K562 (cell line): ENCODE measurements at regions not wholly inside any gene's neighbourhood (a gene's known extent, or its start where the extent isn't known, plus 50 kb on each side); places are given as distances from the start of the nearest gene placed in this dataset.

Experiments used
- ATAC-seq: fragments of 200-7000 bp; cut with Tn5 transposase; 3 replicates; pipeline ENCODE4 v1.9.1; 2020; ENCODE audit warnings: moderate library complexity
- BruUV-seq: library from RNA; stranded (reverse); fragments of 400-500 nt; replicated peaks from 2 replicates; lab custom pipeline; 2021; lab: Mats Ljungman, UMichigan
- CTCF ChIA-PET: fragments of 300-600 bp; formaldehyde crosslinking; extraction: SDS; loops from one replicate; lab custom pipeline; 2021; ENCODE audit warnings: low intra/inter-chr PET ratio; lab: Yijun Ruan, JAX
- POLR2A ChIA-PET: fragments of 300-600, 350-650 bp; sonication (Branson Sonifier 250); formaldehyde crosslinking; extraction: SDS; loops from one replicate; lab custom pipeline; 2021; ENCODE audit warnings: antibody characterized with exemption, inconsistent platforms; lab: Yijun Ruan, JAX
- DNase-seq, 4 experiments: peaks; one replicate each; pipeline versions ENCODE4 v3.0.0 to v3.0.0-alpha.2; 2011 to 2018; ENCODE audit warnings: low spot score in 3 of 4, mixed read lengths in 3 of 4; ENCODE audit errors: extremely low read depth in 1 of 4
- FAIRE-seq: peaks from 2 replicates; lab custom pipeline; 2011; peaks lifted over from hg19 to GRCh38; lab: Jason Lieb, UNC
- H2AFZ ChIP-seq: 2 replicates; pipeline ENCODE4 v1.6.0; 2011; ENCODE audit warnings: low read depth, low read length, control low read depth, inconsistent platforms
- H3K27ac ChIP-seq: fragments of 200-600 bp; 3 replicates; pipeline ENCODE4 v1.8.0; 2011; ENCODE audit warnings: low read depth, mild to moderate bottlenecking, control low read depth, inconsistent platforms, low read length, moderate library complexity, mixed read lengths; ENCODE audit errors: extremely low read depth
- H3K27me3 ChIP-seq, 2 experiments: fragments of 300-600 bp in 1 of 2; 2 replicates in 1 of 2; 3 replicates in 1 of 2; pipeline versions ENCODE4 v1.6.0 to v1.8.0; 2011; ENCODE audit warnings: inconsistent platforms in 2 of 2, low read length in 2 of 2, mild to moderate bottlenecking in 1 of 2, mixed read lengths in 1 of 2, moderate library complexity in 1 of 2; ENCODE audit not compliant: control insufficient read depth in 2 of 2, insufficient read depth in 2 of 2
- H3K36me3 ChIP-seq: fragments of 300-600 bp; 3 replicates; pipeline ENCODE4 v1.8.0; 2011; ENCODE audit warnings: mild to moderate bottlenecking, low read length, inconsistent platforms; ENCODE audit not compliant: control insufficient read depth, insufficient read depth
- H3K4me1 ChIP-seq, 2 experiments: fragments of 200-600 bp in 1 of 2; replicated peaks in 1 of 2; 2 replicates in 1 of 2; 3 replicates in 1 of 2; pipeline versions ENCODE4 v1.5.1 to v1.8.0; 2011; ENCODE audit warnings: inconsistent platforms in 2 of 2, low read length in 2 of 2, mild to moderate bottlenecking in 1 of 2, mixed read lengths in 1 of 2, moderate library complexity in 1 of 2; ENCODE audit not compliant: control insufficient read depth in 2 of 2, insufficient read depth in 2 of 2
- H3K4me2 ChIP-seq: 2 replicates; pipeline ENCODE4 v1.6.1; 2011; ENCODE audit warnings: low read length, control low read depth, inconsistent platforms, mixed read lengths; ENCODE audit not compliant: insufficient read depth
- H3K4me3 ChIP-seq: fragments of 200-600 bp; sonication (generic), shearing (Covaris generic); 2 replicates; pipeline ENCODE4 v1.5.1; 2016; ENCODE audit warnings: control low read depth, inconsistent platforms
- H3K79me2 ChIP-seq: fragments of 200-600 bp; 3 replicates; pipeline ENCODE4 v1.8.0; 2011; ENCODE audit warnings: low read length, inconsistent platforms; ENCODE audit not compliant: control insufficient read depth, insufficient read depth
- H3K9ac ChIP-seq, 2 experiments: 2 replicates each; pipeline versions ENCODE4 v1.6.0 to v1.6.1; 2011; ENCODE audit warnings: low read depth in 2 of 2, low read length in 2 of 2, control low read depth in 1 of 2, inconsistent platforms in 1 of 2, mild to moderate bottlenecking in 1 of 2, mixed read lengths in 1 of 2; ENCODE audit not compliant: insufficient read depth in 1 of 2
- H3K9me1 ChIP-seq: one replicate; pipeline ENCODE4 v1.6.0; 2011; ENCODE audit warnings: inconsistent platforms, mild to moderate bottlenecking, low read length, moderate library complexity; ENCODE audit not compliant: control insufficient read depth, insufficient read depth
- H3K9me3 ChIP-seq: replicated peaks from 2 replicates; pipeline ENCODE4 v1.5.1; 2011; ENCODE audit warnings: low read depth, low read length, inconsistent platforms; ENCODE audit not compliant: control insufficient read depth, insufficient read depth
- H4K20me1 ChIP-seq: replicated peaks from 2 replicates; pipeline ENCODE4 v1.6.1; 2011; ENCODE audit warnings: low read length, inconsistent platforms, mixed read lengths; ENCODE audit not compliant: control insufficient read depth, insufficient read depth
- ATF2 ChIP-seq: sonication (generic); formaldehyde crosslinking; IDR thresholded peaks from 2 replicates; pipeline ENCODE4 v1.8.1; 2022; ENCODE audit warnings: missing genetic modification reagents
- BRD9 ChIP-seq: fragments of 450-650 bp; IDR thresholded peaks from 2 replicates; pipeline ENCODE4 v1.6.1; 2018; ENCODE audit warnings: low read depth; ENCODE audit not compliant: partially characterized antibody
- NUFIP1 ChIP-seq: fragments of 450-650 bp; IDR thresholded peaks from 2 replicates; pipeline ENCODE4 v1.6.1; 2018; ENCODE audit not compliant: partially characterized antibody
- POU5F1 ChIP-seq: fragments of 150-350 bp; IDR thresholded peaks from 2 replicates; pipeline ENCODE4 v1.6.1; 2014; ENCODE audit warnings: borderline replicate concordance, low read length, low read depth, mild to moderate bottlenecking; ENCODE audit not compliant: partially characterized antibody
- THAP7 ChIP-seq: fragments of 250-450 bp; sonication (Bioruptor Pico); IDR thresholded peaks from 2 replicates; pipeline ENCODE4 v1.5.0; 2021
- TOE1 ChIP-seq, 2 experiments: fragments of 450-650 bp in 1 of 2; sonication (generic) in 1 of 2; formaldehyde crosslinking in 1 of 2; IDR thresholded peaks; 2 replicates each; pipeline versions ENCODE4 v1.7.1 to v1.8.0; 2016 to 2022; ENCODE audit warnings: borderline replicate concordance in 2 of 2, mild to moderate bottlenecking in 2 of 2, antibody characterized with exemption in 1 of 2, inconsistent platforms in 1 of 2, low read depth in 1 of 2, missing genetic modification reagents in 1 of 2, moderate library complexity in 1 of 2
- XRCC5 ChIP-seq: fragments of 200-400 bp; formaldehyde crosslinking; IDR thresholded peaks from 2 replicates; pipeline ENCODE4 v1.6.1; 2017; ENCODE audit warnings: low read depth, mild to moderate bottlenecking, low read length
- ZNF133 ChIP-seq: fragments of 250-450 bp; sonication (Bioruptor Pico); IDR thresholded peaks from 2 replicates; pipeline ENCODE4 v1.4.0; 2020; ENCODE audit warnings: mild to moderate bottlenecking
- ZNF740 ChIP-seq, 3 experiments: fragments of 200-800 bp in 1 of 3; sonication (Bioruptor generic) in 1 of 3; sonication (generic) in 1 of 3; formaldehyde crosslinking in 1 of 3; IDR thresholded peaks; 2 replicates each; pipeline versions ENCODE4 v1.6.1 to v1.8.0; 2016 to 2022; ENCODE audit warnings: mild to moderate bottlenecking in 2 of 3, missing compliant biosample characterization in 2 of 3, missing genetic modification characterization in 2 of 3, missing genetic modification reagents in 1 of 3
- WGBS: fragments of 100-300 bp; shearing (Covaris generic); methylation state at CpG from one replicate; pipeline ENCODE4 v1.1.6; 2016; ENCODE audit warnings: low coverage, mixed read lengths; ENCODE audit not compliant: insufficient coverage; ENCODE audit errors: missing lambda C conversion rate; 5-methylcytosine and 5-hydroxymethylcytosine counted together
- in situ Hi-C: fragments of 300-500 bp; cut with MboI; formaldehyde crosslinking; loops from 4 replicates; pipeline ENCODE4 v1.15.0; 2018; ENCODE audit warnings: inconsistent platforms, mixed read lengths
- intact Hi-C: fragments of 100-400 bp; cut with micrococcal nuclease; formaldehyde crosslinking; loops from 2 replicates; pipeline ENCODE4 v1.14.2; 2022
- TF ChIP-seq, protein P1 (sequence below), 3 experiments: fragments of 200-800 bp in 1 of 3; fragments of 250-450 bp in 1 of 3; fragments of 450-650 bp in 1 of 3; sonication (Bioruptor Pico) in 1 of 3; sonication (Bioruptor generic) in 1 of 3; formaldehyde crosslinking in 1 of 3; IDR thresholded peaks; 2 replicates each; pipeline versions ENCODE4 v1.6.1 to v1.8.0; 2016 to 2022; ENCODE audit warnings: mild to moderate bottlenecking in 2 of 3, missing genetic modification characterization in 2 of 3, missing compliant biosample characterization in 1 of 3, moderate library complexity in 1 of 3

DNA sequence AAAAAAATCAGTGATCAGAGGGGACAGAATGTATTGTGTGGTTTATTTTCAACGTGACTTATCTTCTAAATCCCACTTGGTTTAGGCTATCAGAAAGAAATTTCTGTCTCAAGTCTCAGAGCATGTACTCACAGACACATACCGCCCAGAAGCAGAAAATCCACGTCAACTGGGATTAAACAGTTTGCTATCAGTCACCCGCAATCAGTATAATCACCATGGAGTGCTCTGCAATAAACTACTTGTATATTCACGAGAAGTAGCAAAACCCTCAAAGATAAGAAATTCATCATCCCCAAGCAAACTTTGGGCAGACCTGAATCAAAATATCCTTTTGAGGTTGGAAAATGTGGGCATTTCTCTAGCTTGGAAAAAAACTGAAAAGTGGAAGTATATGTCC lies 259.1 kb downstream of the FGFR2 start (continued):
- TF ChIP-seq ATF2 (CRISPR knock-in tag), result no peak

- no peaks in the 10 kb centered on the region for H3K4me1 ChIP-seq
- H3K9me3 ChIP-seq, result no peaks in the 10 kb centered on the region
- no TSS peak for BruUV-seq
- 0% methylated on average over 4 of the region's 7 CpGs for WGBS
- H3K36me3 ChIP-seq, result no peaks in the 10 kb centered on the region
- H3K27me3 ChIP-seq, result no peaks in the 10 kb centered on the region
- no peak overlapping the region for H2AFZ ChIP-seq
- H3K9ac ChIP-seq, result no peak overlapping the region
- ChIA-PET POLR2A (no interaction called here), CTCF (no interaction called here)
- no peak overlapping the region for H3K27ac ChIP-seq
- H3K4me3 ChIP-seq, result no peak overlapping the region
- no peak overlapping the region for H3K4me2 ChIP-seq
- no peak for DNase-seq
- no peaks in the 10 kb centered on the region for H4K20me1 ChIP-seq
- no peaks in the 10 kb centered on the region for H3K9me1 ChIP-seq
- intact Hi-C loops (no loop called here), in situ Hi-C loops (no loop called here)
- no peaks in the 10 kb centered on the region for H3K79me2 ChIP-seq
- ATAC-seq, result no peak
- TF ChIP-seq TOE1 (IDR thresholded peaks at IDR 0.05; ENCODE audit: borderline replicate concordance), result no peak
- no peak for TF ChIP-seq TOE1 (CRISPR knock-in tag; IDR thresholded peaks at IDR 0.05; ENCODE audit: borderline replicate concordance, low read depth)
- TF ChIP-seq ZNF740 (CRISPR knock-in tag; IDR thresholded peaks at IDR 0.05), result no peak
- TF ChIP-seq ZNF740 (tag; IDR thresholded peaks at IDR 0.05), result no peak
- no peak for TF ChIP-seq BRD9
- TF ChIP-seq XRCC5, result no peak
- TF ChIP-seq, protein P1, sequence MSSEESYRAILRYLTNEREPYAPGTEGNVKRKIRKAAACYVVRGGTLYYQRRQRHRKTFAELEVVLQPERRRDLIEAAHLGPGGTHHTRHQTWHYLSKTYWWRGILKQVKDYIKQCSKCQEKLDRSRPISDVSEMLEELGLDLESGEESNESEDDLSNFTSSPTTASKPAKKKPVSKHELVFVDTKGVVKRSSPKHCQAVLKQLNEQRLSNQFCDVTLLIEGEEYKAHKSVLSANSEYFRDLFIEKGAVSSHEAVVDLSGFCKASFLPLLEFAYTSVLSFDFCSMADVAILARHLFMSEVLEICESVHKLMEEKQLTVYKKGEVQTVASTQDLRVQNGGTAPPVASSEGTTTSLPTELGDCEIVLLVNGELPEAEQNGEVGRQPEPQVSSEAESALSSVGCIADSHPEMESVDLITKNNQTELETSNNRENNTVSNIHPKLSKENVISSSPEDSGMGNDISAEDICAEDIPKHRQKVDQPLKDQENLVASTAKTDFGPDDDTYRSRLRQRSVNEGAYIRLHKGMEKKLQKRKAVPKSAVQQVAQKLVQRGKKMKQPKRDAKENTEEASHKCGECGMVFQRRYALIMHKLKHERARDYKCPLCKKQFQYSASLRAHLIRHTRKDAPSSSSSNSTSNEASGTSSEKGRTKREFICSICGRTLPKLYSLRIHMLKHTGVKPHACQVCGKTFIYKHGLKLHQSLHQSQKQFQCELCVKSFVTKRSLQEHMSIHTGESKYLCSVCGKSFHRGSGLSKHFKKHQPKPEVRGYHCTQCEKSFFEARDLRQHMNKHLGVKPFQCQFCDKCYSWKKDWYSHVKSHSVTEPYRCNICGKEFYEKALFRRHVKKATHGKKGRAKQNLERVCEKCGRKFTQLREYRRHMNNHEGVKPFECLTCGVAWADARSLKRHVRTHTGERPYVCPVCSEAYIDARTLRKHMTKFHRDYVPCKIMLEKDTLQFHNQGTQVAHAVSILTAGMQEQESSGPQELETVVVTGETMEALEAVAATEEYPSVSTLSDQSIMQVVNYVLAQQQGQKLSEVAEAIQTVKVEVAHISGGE (CRISPR knock-in tag; IDR thresholded peaks at IDR 0.05), result no peak
- no peak for TF ChIP-seq POU5F1
- TF ChIP-seq THAP7, result no peak
- no peak for TF ChIP-seq ZNF133 (CRISPR knock-in tag)
- no peak for TF ChIP-seq NUFIP1
- FAIRE-seq, result no peak
Measured at GRCh38 chr10:121340271-121340831, 257.9 kb downstream of the FGFR2 start.
